Keratinocyte (primary cell): ENCODE measurements at regions not wholly inside any gene's neighbourhood (a gene's known extent, or its start where the extent isn't known, plus 50 kb on each side); places are given as distances from the start of the nearest gene placed in this dataset.

Experiments used
- DNase-seq: peaks from one replicate; pipeline ENCODE4 v3.0.0-alpha.2; 2011; ENCODE audit warnings: low read depth, missing footprints, low spot score
- FAIRE-seq: peaks from 2 replicates; lab custom pipeline; 2011; peaks lifted over from hg19 to GRCh38; lab: Jason Lieb, UNC
- H2AFZ ChIP-seq: 2 replicates; pipeline ENCODE4 v1.6.0; 2012; ENCODE audit warnings: low read length, control low read depth, inconsistent platforms; ENCODE audit not compliant: control insufficient read depth
- H3K27ac ChIP-seq: 2 replicates; pipeline ENCODE4 v1.5.1; 2011; ENCODE audit warnings: low read length; ENCODE audit not compliant: control insufficient read depth, insufficient read depth
- H3K27me3 ChIP-seq: 3 replicates; pipeline ENCODE4 v1.6.0; 2011; ENCODE audit warnings: low read length; ENCODE audit not compliant: control insufficient read depth, insufficient read depth; ENCODE audit errors: extremely low read depth
- H3K36me3 ChIP-seq, 2 experiments: 2 replicates in 1 of 2; 3 replicates in 1 of 2; pipeline ENCODE4 v1.5.1; 2011; ENCODE audit warnings: low read length in 2 of 2, mild to moderate bottlenecking in 1 of 2; ENCODE audit not compliant: control insufficient read depth in 2 of 2, insufficient read depth in 2 of 2; ENCODE audit errors: extremely low read depth in 1 of 2
- H3K4me1 ChIP-seq: 3 replicates; pipeline ENCODE4 v1.5.1; 2011; ENCODE audit warnings: low read length; ENCODE audit not compliant: control insufficient read depth, insufficient read depth; ENCODE audit errors: extremely low read depth
- H3K4me2 ChIP-seq: 3 replicates; pipeline ENCODE4 v1.6.0; 2011; ENCODE audit warnings: low read depth, low read length; ENCODE audit not compliant: control insufficient read depth, insufficient read depth; ENCODE audit errors: extremely low read depth
- H3K4me3 ChIP-seq, 3 experiments: fragments of 200-600 bp in 1 of 3; sonication (generic) in 1 of 3; 2 replicates in 2 of 3; 3 replicates in 1 of 3; pipeline ENCODE4 v1.5.1; 2011 to 2016; ENCODE audit warnings: low read length in 3 of 3, mild to moderate bottlenecking in 3 of 3, control low read depth in 2 of 3, inconsistent platforms in 1 of 3, low read depth in 1 of 3, mixed read lengths in 1 of 3, mixed run types in 1 of 3, moderate library complexity in 1 of 3; ENCODE audit not compliant: control insufficient read depth in 2 of 3, insufficient read depth in 2 of 3; ENCODE audit errors: extremely low read depth in 1 of 3
- H3K79me2 ChIP-seq: 2 replicates; pipeline ENCODE4 v1.6.0; 2012; ENCODE audit warnings: low read length; ENCODE audit not compliant: control insufficient read depth, insufficient read depth
- H3K9ac ChIP-seq: 3 replicates; pipeline ENCODE4 v1.6.0; 2011; ENCODE audit warnings: low read length; ENCODE audit not compliant: control insufficient read depth, insufficient read depth; ENCODE audit errors: extremely low read depth
- H3K9me1 ChIP-seq: 3 replicates; pipeline ENCODE4 v1.6.0; 2011; ENCODE audit warnings: low read length; ENCODE audit not compliant: control insufficient read depth, insufficient read depth; ENCODE audit errors: extremely low read depth
- H3K9me3 ChIP-seq: 2 replicates; pipeline ENCODE4 v1.5.1; 2012; ENCODE audit warnings: low read depth, low read length; ENCODE audit not compliant: control insufficient read depth
- H4K20me1 ChIP-seq: 3 replicates; pipeline ENCODE4 v1.6.0; 2011; ENCODE audit warnings: low read length; ENCODE audit not compliant: control insufficient read depth, insufficient read depth; ENCODE audit errors: extremely low read depth
- CTCF ChIP-seq, 3 experiments: IDR thresholded peaks in 1 of 3; conservative IDR thresholded peaks in 1 of 3; optimal IDR thresholded peaks in 1 of 3; 2 replicates in 2 of 3; 3 replicates in 1 of 3; pipeline versions ENCODE3 to v1.5.1; 2011; ENCODE audit warnings: low read length in 3 of 3, mild to moderate bottlenecking in 3 of 3, moderate library complexity in 2 of 3, control low read depth in 1 of 3, inconsistent platforms in 1 of 3; ENCODE audit not compliant: insufficient read depth in 2 of 3; ENCODE audit errors: extremely low read depth in 1 of 3
- EZH2 ChIP-seq: IDR thresholded peaks from one replicate; pipeline ENCODE4 v1.6.1; 2012; ENCODE audit warnings: inconsistent platforms, mild to moderate bottlenecking, low read length, moderate library complexity
- dilution Hi-C: fragments of 300-500 bp; cut with MboI; formaldehyde crosslinking; loops from one replicate; pipeline ENCODE4 v1.7.0; 2020; ENCODE audit warnings: low sequenced_read_pairs; ENCODE audit not compliant: extremely low pct_ligation_motif_present

GRCh38 chr3:22326305-22326704, 575.3 kb upstream of the ZNF385D start:
- Histone ChIP-seq H3K9me3 (no peaks in the 10 kb centered on the region), H3K4me2 (no peak overlapping the region), H4K20me1 (no peaks in the 10 kb centered on the region), H3K9me1 (no peaks in the 10 kb centered on the region), H3K79me2 (no peaks in the 10 kb centered on the region), H2AFZ (no peak overlapping the region), H3K9ac (no peak overlapping the region), H3K4me1 (no peaks in the 10 kb centered on the region), H3K36me3 (no peaks in the 10 kb centered on the region), H3K4me3 (no peak overlapping the region), H3K27ac (no peak overlapping the region), H3K27me3 (no peaks in the 10 kb centered on the region)
- dilution Hi-C loops, result no loop called here
- DNase-seq (no peak), FAIRE-seq (no peak)
- TF ChIP-seq CTCF (optimal IDR thresholded peaks at IDR 0.05 in 1 of 3, IDR thresholded peaks at IDR 0.05 in 1 of 3, conservative IDR thresholded peaks at IDR 0.05 in 1 of 3; ENCODE audit: extremely low read depth in 1 of 3, insufficient read depth in 2 of 3, low read length in 3 of 3), result no peak
- no peak for TF ChIP-seq EZH2

- no peaks in the 10 kb centered on the region for H3K9me3 ChIP-seq
- H3K9me1 ChIP-seq, result no peaks in the 10 kb centered on the region
- H2AFZ ChIP-seq, result no peak overlapping the region
- no peaks in the 10 kb centered on the region for H3K36me3 ChIP-seq
- no peaks in the 10 kb centered on the region for H3K79me2 ChIP-seq
- dilution Hi-C loops, result no loop called here
- no peaks in the 10 kb centered on the region for H3K4me1 ChIP-seq
- no peak for DNase-seq
- no peaks in the 10 kb centered on the region for H3K27me3 ChIP-seq
- H3K4me3 ChIP-seq, result no peak overlapping the region
- no peak overlapping the region for H3K27ac ChIP-seq
- FAIRE-seq, result no peak
- no peaks in the 10 kb centered on the region for H4K20me1 ChIP-seq
- H3K4me2 ChIP-seq, result no peak overlapping the region
- TF ChIP-seq CTCF (optimal IDR thresholded peaks at IDR 0.05 in 1 of 3, IDR thresholded peaks at IDR 0.05 in 1 of 3, conservative IDR thresholded peaks at IDR 0.05 in 1 of 3; ENCODE audit: extremely low read depth in 1 of 3, insufficient read depth in 2 of 3, low read length in 3 of 3) (no peak), EZH2 (no peak)
- H3K9ac ChIP-seq, result no peak overlapping the region
Observed at GRCh38 chr3:22334996-22335395, 584.0 kb upstream of the ZNF385D start.
